ENCODE measurements at regions not wholly inside any gene's neighbourhood (a gene's known extent, or its start where the extent isn't known, plus 50 kb on each side); places are given as distances from the start of the nearest gene placed in this dataset.
"Not testable (repeated sequence)": the region's sequence is repeated elsewhere in the genome, so short reads cannot be mapped to it uniquely, and the experiment has no call there.

GRCh38 chr6:74888741-74889140 lies 317.1 kb downstream of the COL12A1 start:
- TF ChIP-seq CTCF, EZH2 (IDR thresholded peaks at IDR 0.05): not testable (repeated sequence)
